KMS-11 (cell line): ENCODE measurements at regions not wholly inside any gene's neighbourhood (a gene's known extent, or its start where the extent isn't known, plus 50 kb on each side); places are given as distances from the start of the nearest gene placed in this dataset.

Experiments
- H2AFZ ChIP-seq: fragments of 200-600 bp; sonication (generic); 2 replicates; pipeline ENCODE4 v1.6.1; 2016; ENCODE audit warnings: antibody characterized with exemption, mixed run types, low read depth
- H3K27ac ChIP-seq: fragments of 200-600 bp; sonication (generic); 2 replicates; pipeline ENCODE4 v1.6.1; 2016; ENCODE audit warnings: mild to moderate bottlenecking, mixed run types
- H3K27me3 ChIP-seq: fragments of 200-600 bp; sonication (generic); 2 replicates; pipeline ENCODE4 v1.6.1; 2017; ENCODE audit warnings: mild to moderate bottlenecking, low read depth, mixed run types, moderate library complexity; ENCODE audit not compliant: insufficient read depth
- H3K36me3 ChIP-seq: fragments of 200-600 bp; sonication (generic); 2 replicates; pipeline ENCODE4 v1.6.1; 2017; ENCODE audit warnings: mild to moderate bottlenecking, mixed run types; ENCODE audit not compliant: insufficient read depth
- H3K4me1 ChIP-seq: fragments of 200-600 bp; sonication (generic); 2 replicates; pipeline ENCODE4 v1.6.1; 2016; ENCODE audit warnings: mild to moderate bottlenecking, low read depth, mixed run types; ENCODE audit not compliant: poor library complexity, severe bottlenecking
- H3K4me2 ChIP-seq: fragments of 200-600 bp; sonication (generic); 2 replicates; pipeline ENCODE4 v1.7.0; 2016; ENCODE audit warnings: mild to moderate bottlenecking, mixed run types
- H3K4me3 ChIP-seq: fragments of 200-600 bp; sonication (generic); IDR thresholded peaks from 2 replicates; pipeline ENCODE4 v1.6.1; 2017; ENCODE audit warnings: low read depth, low read length, mixed read lengths; ENCODE audit not compliant: insufficient read depth
- H3K79me2 ChIP-seq: fragments of 200-600 bp; sonication (generic); 2 replicates; pipeline ENCODE4 v1.6.1; 2016; ENCODE audit warnings: low read depth, mixed run types; ENCODE audit not compliant: insufficient read depth
- H3K9ac ChIP-seq: fragments of 200-600 bp; sonication (generic); 2 replicates; pipeline ENCODE4 v1.6.1; 2016; ENCODE audit warnings: mild to moderate bottlenecking, mixed run types
- H4K20me1 ChIP-seq: fragments of 200-600 bp; sonication (generic); 2 replicates; pipeline ENCODE4 v1.6.1; 2016; ENCODE audit warnings: mild to moderate bottlenecking, mixed run types; ENCODE audit not compliant: insufficient read depth
- TF ChIP-seq, protein P1 (sequence below): fragments of 200-600 bp; sonication (generic); conservative IDR thresholded peaks from 2 replicates; pipeline ENCODE4 v1.6.1; 2017; ENCODE audit warnings: low read depth, mild to moderate bottlenecking, antibody characterized with exemption, low read length, moderate library complexity, mixed read lengths

DNA sequence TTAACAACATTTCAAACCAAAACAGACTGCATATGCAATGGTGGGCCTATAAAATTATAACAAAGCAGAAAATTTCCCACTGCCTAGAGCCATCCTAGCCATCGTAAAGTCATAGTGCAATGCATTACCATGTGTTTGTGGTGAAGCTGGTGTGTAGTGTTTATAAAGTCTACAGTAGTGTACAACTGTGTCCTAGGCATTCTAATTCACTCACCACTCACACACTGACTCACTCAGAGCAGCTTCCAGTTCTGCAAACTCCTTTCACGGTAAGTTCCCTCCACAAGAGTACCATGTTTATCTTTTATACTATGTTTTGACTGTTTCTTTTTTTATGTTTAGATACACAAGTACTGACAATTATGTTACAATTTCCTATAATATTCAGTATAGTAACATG, 1104.1 kb upstream of the PHF14 start:
- 0 out of 2 replicates have a peak, but pooled peaks cover 2% of the 10 kb centered on the region for H4K20me1 ChIP-seq
- H3K27me3 ChIP-seq = no peaks in the 10 kb centered on the region
- H2AFZ ChIP-seq = no peak overlapping the region
- no peak overlapping the region for H3K4me2 ChIP-seq
- H3K27ac ChIP-seq = no peak overlapping the region
- no peak overlapping the region for H3K9ac ChIP-seq
- no peaks in the 10 kb centered on the region for H3K79me2 ChIP-seq
- no peaks in the 10 kb centered on the region for H3K36me3 ChIP-seq
- TF ChIP-seq, protein P1, sequence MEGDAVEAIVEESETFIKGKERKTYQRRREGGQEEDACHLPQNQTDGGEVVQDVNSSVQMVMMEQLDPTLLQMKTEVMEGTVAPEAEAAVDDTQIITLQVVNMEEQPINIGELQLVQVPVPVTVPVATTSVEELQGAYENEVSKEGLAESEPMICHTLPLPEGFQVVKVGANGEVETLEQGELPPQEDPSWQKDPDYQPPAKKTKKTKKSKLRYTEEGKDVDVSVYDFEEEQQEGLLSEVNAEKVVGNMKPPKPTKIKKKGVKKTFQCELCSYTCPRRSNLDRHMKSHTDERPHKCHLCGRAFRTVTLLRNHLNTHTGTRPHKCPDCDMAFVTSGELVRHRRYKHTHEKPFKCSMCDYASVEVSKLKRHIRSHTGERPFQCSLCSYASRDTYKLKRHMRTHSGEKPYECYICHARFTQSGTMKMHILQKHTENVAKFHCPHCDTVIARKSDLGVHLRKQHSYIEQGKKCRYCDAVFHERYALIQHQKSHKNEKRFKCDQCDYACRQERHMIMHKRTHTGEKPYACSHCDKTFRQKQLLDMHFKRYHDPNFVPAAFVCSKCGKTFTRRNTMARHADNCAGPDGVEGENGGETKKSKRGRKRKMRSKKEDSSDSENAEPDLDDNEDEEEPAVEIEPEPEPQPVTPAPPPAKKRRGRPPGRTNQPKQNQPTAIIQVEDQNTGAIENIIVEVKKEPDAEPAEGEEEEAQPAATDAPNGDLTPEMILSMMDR = no peak
- no peak overlapping the region for H3K4me3 ChIP-seq
- H3K4me1 ChIP-seq = no peaks in the 10 kb centered on the region

DNA sequence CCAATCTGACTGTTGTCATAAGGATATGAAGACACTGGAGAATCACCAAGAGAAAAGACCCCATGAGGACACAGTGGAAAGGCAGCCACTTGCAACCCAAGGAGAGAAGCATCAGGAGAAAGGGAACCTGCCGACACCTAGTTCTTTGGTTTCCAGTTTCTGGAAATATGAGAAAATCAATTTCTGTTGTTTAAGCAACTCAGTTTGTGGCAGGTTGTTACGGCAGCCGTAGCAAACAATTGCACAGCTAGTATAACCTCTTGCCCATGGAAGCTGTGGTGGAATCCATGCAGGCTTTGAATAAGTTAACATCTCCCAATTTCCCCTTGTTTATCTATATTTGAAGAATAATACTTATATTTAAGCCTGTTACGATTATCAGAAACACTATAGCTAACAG, 1103.0 kb upstream of the PHF14 start:
- TF ChIP-seq, protein P1 = no peak
- H3K27ac ChIP-seq = no peak overlapping the region
- no peak overlapping the region for H3K4me3 ChIP-seq

DNA sequence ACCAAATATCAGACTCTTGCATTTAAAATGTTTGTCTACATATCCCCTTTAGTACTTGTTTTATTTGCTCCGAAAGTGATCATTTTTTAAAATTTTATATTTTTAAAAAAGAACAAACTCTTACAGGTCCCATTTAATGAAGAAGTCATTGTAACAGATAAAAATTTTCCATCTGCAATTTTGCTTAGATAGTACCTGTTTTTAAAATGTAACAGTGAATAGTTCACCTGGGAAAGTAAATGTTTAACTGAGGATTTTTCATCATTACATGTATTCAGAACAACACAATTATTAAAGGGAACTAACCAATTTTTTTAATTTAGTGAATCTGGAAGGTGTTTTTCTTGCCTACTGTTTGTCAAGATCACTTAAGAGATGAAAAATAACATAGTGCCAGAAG, 1099.5 kb upstream of the PHF14 start:
- 0 out of 2 replicates have a peak, but pooled peaks cover 2% of the 10 kb centered on the region for H4K20me1 ChIP-seq
- H3K4me2 ChIP-seq = no peak overlapping the region
- H3K79me2 ChIP-seq = no peaks in the 10 kb centered on the region
- H3K4me3 ChIP-seq = no peak overlapping the region
- H2AFZ ChIP-seq = no peak overlapping the region
- no peak overlapping the region for H3K9ac ChIP-seq
- H3K36me3 ChIP-seq = no peaks in the 10 kb centered on the region; the same call in 1 of the 2 replicates
- H3K27ac ChIP-seq = no peak overlapping the region
- TF ChIP-seq, protein P1 = no peak
- H3K27me3 ChIP-seq = no peaks in the 10 kb centered on the region
- no peaks in the 10 kb centered on the region for H3K4me1 ChIP-seq

More for the DNA sequence above, 1103.0 kb upstream of the PHF14 start:
- Histone ChIP-seq H3K36me3 (no peaks in the 10 kb centered on the region), H2AFZ (no peak overlapping the region), H3K4me1 (no peaks in the 10 kb centered on the region), H3K9ac (no peak overlapping the region), H3K79me2 (no peaks in the 10 kb centered on the region), H3K27me3 (no peaks in the 10 kb centered on the region), H4K20me1 (0 out of 2 replicates have a peak, but pooled peaks cover 2% of the 10 kb centered on the region), H3K4me2 (no peak overlapping the region)

DNA sequence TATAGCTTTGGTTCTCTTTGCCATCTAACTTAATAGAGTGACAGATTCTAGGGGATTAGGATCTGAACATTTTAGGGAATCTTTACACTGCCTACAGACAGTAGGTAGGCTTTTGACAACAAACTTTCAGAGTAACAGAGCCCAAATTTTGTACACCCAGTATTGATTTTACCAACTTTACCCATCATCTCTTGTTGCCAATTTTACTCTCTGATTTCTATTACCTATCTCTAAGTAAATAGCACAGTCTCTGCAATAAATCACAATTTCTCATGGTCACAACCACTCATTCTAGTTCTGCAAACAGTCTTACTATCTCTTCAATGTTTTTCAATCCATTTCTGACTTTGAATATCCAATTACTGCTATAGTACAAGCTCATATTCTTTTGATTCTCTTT, 1097.6 kb upstream of the PHF14 start:
- TF ChIP-seq, protein P1 = no peak
- H4K20me1 ChIP-seq = 0 out of 2 replicates have a peak, but pooled peaks cover 2% of the 10 kb centered on the region
- no peak overlapping the region for H3K4me2 ChIP-seq
- no peak overlapping the region for H2AFZ ChIP-seq
- H3K36me3 ChIP-seq = no peaks in the 10 kb centered on the region; the same call in 1 of the 2 replicates
- no peaks in the 10 kb centered on the region for H3K79me2 ChIP-seq
- H3K9ac ChIP-seq = no peak overlapping the region
- H3K4me3 ChIP-seq = no peak overlapping the region
- H3K27ac ChIP-seq = no peak overlapping the region
- no peaks in the 10 kb centered on the region for H3K27me3 ChIP-seq
- H3K4me1 ChIP-seq = no peaks in the 10 kb centered on the region
